Fibroblast of skin of right biceps (primary cell): ENCODE measurements at regions not wholly inside any gene's neighbourhood (a gene's known extent, or its start where the extent isn't known, plus 50 kb on each side); places are given as distances from the start of the nearest gene placed in this dataset.
A peak's percentile ranks its signal among the peaks of the same experiment; 100 is the strongest.
"Not testable (repeated sequence)": the region's sequence is repeated elsewhere in the genome, so short reads cannot be mapped to it uniquely, and the experiment has no call there.

Experiments
- DNase-seq: peaks from one replicate; pipeline ENCODE4 v3.0.0-alpha.2; 2013

- DNase-seq: no peak
Observed at GRCh38 chr11:105429096-105429910, 180.6 kb upstream of the GRIA4 start.

- DNase-seq: no peak
Observed at GRCh38 chr11:105407101-105407500, 202.8 kb upstream of the GRIA4 start.

- DNase-seq: no peak
Observed at GRCh38 chr11:105401269-105401809, 208.5 kb upstream of the GRIA4 start.

GRCh38 chr11:105399511-105399910 is 210.4 kb upstream of the GRIA4 start:
- DNase-seq: no peak

- DNase-seq: no peak
Observed at GRCh38 chr11:105398636-105399035, 211.2 kb upstream of the GRIA4 start.

GRCh38 chr11:105393326-105393725 is 216.5 kb upstream of the GRIA4 start:
- no peak for DNase-seq

- DNase-seq: peak; percentile 52
Observed at GRCh38 chr11:105392556-105392955, 217.3 kb upstream of the GRIA4 start.

GRCh38 chr11:105389952-105390351 is 219.9 kb upstream of the GRIA4 start:
- no peak for DNase-seq

GRCh38 chr11:105388006-105388405 is 221.9 kb upstream of the GRIA4 start:
- no peak for DNase-seq

- no peak for DNase-seq
Observed at GRCh38 chr11:105381941-105382340, 227.9 kb upstream of the GRIA4 start.

- no peak for DNase-seq
Observed at GRCh38 chr11:105377870-105378269, 232.0 kb upstream of the GRIA4 start.

- DNase-seq: no peak
Observed at GRCh38 chr11:105372206-105372605, 232.6 kb upstream of the CARD18 start.

- DNase-seq: no peak
Observed at GRCh38 chr11:105371311-105371710, 231.7 kb upstream of the CARD18 start.

- no peak for DNase-seq
Observed at GRCh38 chr11:105368711-105369110, 229.1 kb upstream of the CARD18 start.

GRCh38 chr11:105367129-105367528 is 227.6 kb upstream of the CARD18 start:
- DNase-seq: no peak

- peak; percentile 5 for DNase-seq
Observed at GRCh38 chr11:105361651-105362050, 222.1 kb upstream of the CARD18 start.

- peak; percentile 79 for DNase-seq
Observed at GRCh38 chr11:105357764-105358163, 218.2 kb upstream of the CARD18 start.

GRCh38 chr11:105357146-105357545 is 217.6 kb upstream of the CARD18 start:
- DNase-seq: no peak

GRCh38 chr11:105349867-105350266 is 210.3 kb upstream of the CARD18 start:
- not testable (repeated sequence) for DNase-seq

- no peak for DNase-seq
Observed at GRCh38 chr11:105344938-105345337, 205.4 kb upstream of the CARD18 start.

- no peak for DNase-seq
Observed at GRCh38 chr11:105334025-105334714, 194.6 kb upstream of the CARD18 start.

GRCh38 chr11:105333153-105333552 is 193.6 kb upstream of the CARD18 start:
- DNase-seq: no peak

- no peak for DNase-seq
Observed at GRCh38 chr11:105332171-105332570, 192.6 kb upstream of the CARD18 start.

GRCh38 chr11:105328061-105328460 is 188.5 kb upstream of the CARD18 start:
- DNase-seq: no peak
